HL-60 (cell line): ENCODE measurements at regions not wholly inside any gene's neighbourhood (a gene's known extent, or its start where the extent isn't known, plus 50 kb on each side); places are given as distances from the start of the nearest gene placed in this dataset.

Source experiments
- CTCF ChIP-seq: IDR thresholded peaks from one replicate; pipeline ENCODE4 v1.5.1; 2011; ENCODE audit warnings: low read length, control low read depth, inconsistent platforms; ENCODE audit not compliant: insufficient read depth
- GABPA ChIP-seq: IDR thresholded peaks from 2 replicates; pipeline ENCODE4 v1.6.1; 2012; ENCODE audit warnings: low read depth
- POLR2AphosphoS5 ChIP-seq: IDR thresholded peaks from 2 replicates; pipeline ENCODE4 v1.6.1; 2012; ENCODE audit warnings: low read depth
- REST ChIP-seq: IDR thresholded peaks from 2 replicates; pipeline ENCODE4 v1.6.1; 2012; ENCODE audit warnings: low read depth; ENCODE audit not compliant: insufficient replicate concordance
- SPI1 ChIP-seq: IDR thresholded peaks from 2 replicates; pipeline ENCODE4 v1.6.1; 2012; ENCODE audit warnings: low read depth, mild to moderate bottlenecking, borderline replicate concordance

- TF ChIP-seq CTCF (no peak), POLR2AphosphoS5 (no peak), GABPA (no peak), REST (no peak), SPI1 (no peak)
Measured at GRCh38 chr5:67541875-67542274, 345.3 kb upstream of the CD180 start.
